Peyer's patch (tissue), 4 donors: ENCODE measurements at regions not wholly inside any gene's neighbourhood (a gene's known extent, or its start where the extent isn't known, plus 50 kb on each side); places are given as distances from the start of the nearest gene placed in this dataset.

Source experiments
- CTCF ChIP-seq, 6 experiments: fragments of 450-650 bp in 4 of 6; fragments of 200-600 bp in 2 of 6; sonication (generic) in 1 of 6; IDR thresholded peaks; one replicate each; pipeline ENCODE4 v1.5.1; 2017 to 2019; ENCODE audit warnings: antibody characterized with exemption in 6 of 6, mild to moderate bottlenecking in 3 of 6, moderate library complexity in 1 of 6
- POLR2A ChIP-seq, 2 donors: fragments of 450-650 bp; IDR thresholded peaks; one replicate each; pipeline ENCODE4 v1.5.1; 2017; ENCODE audit warnings: antibody characterized with exemption in 2 of 2, mild to moderate bottlenecking in 2 of 2, moderate library complexity in 2 of 2

DNA sequence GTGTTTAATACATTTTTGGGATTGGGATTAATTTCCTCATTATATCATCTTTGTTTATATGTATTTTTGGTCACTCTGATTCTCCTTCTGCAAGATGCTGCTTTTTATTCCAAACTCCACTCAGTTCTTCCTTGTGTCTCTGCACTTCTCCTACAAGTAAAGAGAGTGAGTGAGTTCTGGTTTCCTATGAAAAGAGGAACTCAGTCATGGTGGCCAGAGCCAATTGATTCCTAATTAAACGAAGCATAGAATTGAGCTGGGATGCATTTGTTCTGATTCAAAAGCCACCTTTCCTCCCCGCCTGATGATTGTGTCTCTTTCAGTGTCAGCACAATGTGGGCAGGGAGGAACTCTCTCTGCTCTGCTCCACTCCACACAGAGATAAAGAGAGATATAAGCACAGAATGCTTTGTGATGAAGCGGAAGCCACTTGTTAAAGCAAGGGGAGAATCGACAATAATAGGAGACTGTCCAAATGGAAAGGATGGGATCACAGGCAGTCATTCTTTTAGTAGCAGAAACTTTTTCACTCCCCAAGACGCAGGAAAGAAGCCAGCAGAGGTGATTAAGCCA lies 121.3 kb upstream of the GOT2 start:
- TF ChIP-seq CTCF (IDR thresholded peaks at IDR 0.05) = no peak
- TF ChIP-seq POLR2A (IDR thresholded peaks at IDR 0.05) = no peak
